Cerebellar cortex (tissue), 1 donor: ENCODE measurements at regions not wholly inside any gene's neighbourhood (a gene's known extent, or its start where the extent isn't known, plus 50 kb on each side); places are given as distances from the start of the nearest gene placed in this dataset.

Source experiments
- DNase-seq: peaks from one replicate; pipeline ENCODE4 v3.0.0-alpha.2; 2015; ENCODE audit warnings: low spot score

GRCh38 chr4:71156616-71157015 lies 163.2 kb downstream of the DCK start:
- no peak for DNase-seq

GRCh38 chr4:71162386-71162785 lies 168.9 kb downstream of the DCK start:
- no peak for DNase-seq

- DNase-seq: no peak
These were observed 169.9 kb downstream of the DCK start for GRCh38 chr4:71163317-71163716.

GRCh38 chr4:71167083-71167482 lies 171.7 kb upstream of the SLC4A4 start:
- peak; percentile 25 for DNase-seq

GRCh38 chr4:71171592-71171991 lies 167.2 kb upstream of the SLC4A4 start:
- DNase-seq: no peak

GRCh38 chr4:71181332-71181731 lies 157.5 kb upstream of the SLC4A4 start:
- no peak for DNase-seq

GRCh38 chr4:71184195-71184781 lies 154.5 kb upstream of the SLC4A4 start:
- DNase-seq: peak; percentile 87

GRCh38 chr4:71185037-71185436 lies 153.8 kb upstream of the SLC4A4 start:
- peak; percentile 20 for DNase-seq

GRCh38 chr4:71186257-71186565 lies 152.6 kb upstream of the SLC4A4 start:
- DNase-seq: no peak

- DNase-seq: peak; percentile 44
These were observed 152.0 kb upstream of the SLC4A4 start for GRCh38 chr4:71186566-71187403.

- peak; percentile 64 for DNase-seq
These were observed 151.2 kb upstream of the SLC4A4 start for GRCh38 chr4:71187404-71188155.

- DNase-seq: peak; percentile 38
These were observed 150.6 kb upstream of the SLC4A4 start for GRCh38 chr4:71188156-71188640.

GRCh38 chr4:71188951-71189350 lies 149.9 kb upstream of the SLC4A4 start:
- no peak for DNase-seq

- peak; percentile 42 for DNase-seq
These were observed 149.3 kb upstream of the SLC4A4 start for GRCh38 chr4:71189471-71189870.

- DNase-seq: no peak
These were observed 144.4 kb upstream of the SLC4A4 start for GRCh38 chr4:71194454-71194853.

GRCh38 chr4:71195924-71196323 lies 142.9 kb upstream of the SLC4A4 start:
- DNase-seq: no peak

GRCh38 chr4:71198958-71199357 lies 139.9 kb upstream of the SLC4A4 start:
- DNase-seq: no peak

GRCh38 chr4:71201057-71201456 lies 137.8 kb upstream of the SLC4A4 start:
- DNase-seq: no peak

- DNase-seq: no peak
These were observed 136.8 kb upstream of the SLC4A4 start for GRCh38 chr4:71201817-71202576.

- no peak for DNase-seq
These were observed 136.1 kb upstream of the SLC4A4 start for GRCh38 chr4:71202705-71203104.

- DNase-seq: no peak
These were observed 134.8 kb upstream of the SLC4A4 start for GRCh38 chr4:71204056-71204455.

GRCh38 chr4:71206763-71207162 lies 132.1 kb upstream of the SLC4A4 start:
- no peak for DNase-seq
